ENCODE measurements at regions not wholly inside any gene's neighbourhood (a gene's known extent, or its start where the extent isn't known, plus 50 kb on each side); places are given as distances from the start of the nearest gene placed in this dataset.

DNA sequence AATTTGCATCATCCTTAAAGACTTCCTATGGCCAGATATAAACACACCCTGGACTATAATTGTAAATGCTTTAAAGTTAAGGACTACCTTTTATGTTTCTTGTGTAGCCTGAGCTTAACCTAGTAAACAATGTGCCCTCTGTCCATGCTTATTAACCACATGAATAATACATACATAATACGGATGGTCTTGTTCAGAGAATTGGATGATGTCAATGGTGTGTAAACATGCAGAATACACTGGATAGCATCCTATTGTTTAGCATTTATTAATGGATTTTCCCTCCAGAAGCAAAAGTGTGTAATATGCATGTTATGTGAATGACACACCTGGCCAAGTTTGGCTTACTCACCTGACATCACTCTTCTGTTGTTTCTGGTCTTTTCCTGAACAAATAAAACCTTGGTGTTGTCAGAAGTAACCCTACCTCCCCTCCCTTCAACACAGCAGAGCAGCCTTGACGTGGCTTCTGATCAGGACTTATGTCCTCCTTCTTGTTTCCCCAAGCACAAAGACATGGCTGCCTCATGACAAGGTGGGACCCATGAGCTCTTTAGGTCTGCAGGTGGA is 517.9 kb downstream of the MTRR start:
- no peak for DNase-seq (ENCODE audit: low read depth in 2 of 2)

DNA sequence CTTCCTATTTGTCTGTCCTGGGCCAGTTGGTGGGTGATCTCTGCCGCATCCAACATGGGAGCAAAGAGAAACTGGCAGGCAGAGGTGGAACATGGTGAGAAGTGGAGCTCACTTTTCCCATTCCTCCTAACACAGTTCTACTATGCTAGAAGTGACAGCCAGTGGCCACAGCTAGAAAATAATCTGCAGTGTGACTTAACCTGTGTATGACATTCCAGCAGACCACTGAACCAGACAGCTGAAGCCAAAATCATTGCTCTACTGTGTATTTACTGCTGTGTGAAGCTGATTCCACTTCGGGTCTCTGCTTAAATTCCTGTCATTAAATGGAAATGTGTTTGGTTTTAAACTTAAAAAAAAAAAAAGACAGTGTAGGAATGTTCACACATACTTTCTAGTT is 523.0 kb downstream of the MTRR start:
- DNase-seq (ENCODE audit: low read depth in 2 of 2): no peak

DNA sequence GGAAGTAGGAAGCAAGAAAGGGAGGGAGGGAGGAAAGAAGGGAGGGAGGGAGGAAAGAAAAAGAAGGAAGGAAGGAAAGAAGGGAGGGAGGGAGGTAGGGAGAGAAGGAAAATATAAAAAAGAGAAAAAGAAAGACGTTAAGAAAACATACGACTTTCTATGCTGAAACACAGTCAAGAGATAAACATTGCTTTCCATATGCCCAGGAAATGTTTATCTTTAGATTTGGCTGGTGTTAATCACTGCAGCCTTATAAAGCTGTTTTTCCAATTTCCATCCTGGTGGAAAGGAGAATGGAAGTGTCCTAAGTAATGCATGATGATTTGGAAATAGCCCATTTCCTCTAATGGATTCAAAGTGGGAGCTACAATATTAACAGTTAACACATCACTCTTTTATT is 524.3 kb downstream of the MTRR start:
- no peak for DNase-seq (ENCODE audit: low read depth in 2 of 2)

DNA sequence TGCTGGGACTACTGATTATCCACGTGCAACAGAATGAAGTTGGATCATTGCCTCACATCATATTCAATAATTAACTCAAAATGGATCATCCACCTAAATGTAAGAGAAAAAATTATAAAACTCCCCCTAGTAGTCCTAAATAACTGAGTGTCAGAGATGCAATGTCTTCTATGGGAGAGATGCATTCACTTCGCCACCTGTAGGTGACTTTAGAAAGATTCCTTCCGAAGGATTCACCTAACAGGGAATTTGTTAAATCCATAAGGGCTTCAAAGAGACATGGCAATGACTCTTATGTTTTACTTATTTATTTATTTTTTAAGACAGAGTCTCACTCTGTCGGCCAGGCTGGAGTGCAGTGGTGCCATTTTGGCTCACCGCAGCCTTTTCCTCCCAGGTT is 526.0 kb downstream of the MTRR start:
- no peak for DNase-seq (ENCODE audit: low read depth in 2 of 2)

DNA sequence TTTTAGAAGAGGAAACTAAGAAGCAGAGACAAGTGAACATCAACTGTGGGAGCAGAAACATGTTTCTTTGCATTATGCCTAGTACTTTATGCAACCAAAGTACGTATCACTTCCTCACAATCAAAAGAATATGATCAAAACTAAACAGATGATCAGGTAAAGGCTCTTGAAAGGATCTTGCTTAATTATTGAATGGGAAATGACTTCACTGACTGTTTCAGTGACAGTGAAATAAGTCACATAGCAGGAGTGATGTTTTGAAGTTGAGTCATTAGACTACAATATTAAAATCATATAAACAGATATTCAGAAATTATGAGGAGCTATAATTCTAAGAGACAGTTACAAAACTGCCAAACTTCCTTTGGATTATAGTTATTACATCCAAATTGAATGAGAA is 527.3 kb downstream of the MTRR start:
- DNase-seq (ENCODE audit: low read depth in 2 of 2): no peak

DNA sequence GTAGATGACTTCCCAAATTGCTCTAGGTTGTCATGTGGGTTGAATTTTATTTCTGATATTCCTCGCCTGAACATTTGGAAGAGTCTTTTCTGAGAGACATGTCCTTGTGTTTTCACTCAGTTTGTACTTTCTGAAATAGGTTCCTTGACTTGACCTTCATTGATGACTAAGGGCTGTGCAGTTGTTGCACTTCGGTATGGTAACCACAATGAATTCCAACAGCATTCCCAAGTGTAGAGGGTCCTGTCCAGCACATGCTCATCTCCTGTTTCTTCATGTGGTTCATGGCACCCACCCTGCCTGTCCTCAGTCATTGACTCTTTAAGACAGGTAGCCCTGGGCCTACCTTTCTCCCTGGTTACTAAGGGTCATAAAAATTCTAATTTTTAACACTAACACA is 527.8 kb downstream of the MTRR start:
- DNase-seq (ENCODE audit: low read depth in 2 of 2): no peak

DNA sequence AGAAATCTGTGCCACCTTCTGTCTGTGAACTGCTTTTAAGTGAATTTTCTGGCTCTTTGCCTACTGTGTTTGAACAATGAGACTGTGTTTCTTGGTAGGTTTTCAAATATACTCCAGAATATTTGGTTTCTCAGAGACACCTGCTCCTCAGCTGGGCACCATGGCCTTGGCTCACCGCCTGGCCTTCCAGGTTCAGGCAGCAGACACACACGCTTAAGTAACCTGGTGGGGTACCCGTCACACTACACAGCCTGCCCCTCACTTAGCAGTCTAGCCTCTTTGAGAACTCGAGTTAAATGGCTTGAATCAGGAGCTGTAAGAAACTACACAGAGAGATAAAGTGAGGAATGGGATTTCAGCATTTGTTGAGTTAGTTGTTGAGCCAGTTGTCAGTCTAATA is 530.5 kb downstream of the MTRR start:
- no peak for DNase-seq (ENCODE audit: low read depth in 2 of 2)

DNA sequence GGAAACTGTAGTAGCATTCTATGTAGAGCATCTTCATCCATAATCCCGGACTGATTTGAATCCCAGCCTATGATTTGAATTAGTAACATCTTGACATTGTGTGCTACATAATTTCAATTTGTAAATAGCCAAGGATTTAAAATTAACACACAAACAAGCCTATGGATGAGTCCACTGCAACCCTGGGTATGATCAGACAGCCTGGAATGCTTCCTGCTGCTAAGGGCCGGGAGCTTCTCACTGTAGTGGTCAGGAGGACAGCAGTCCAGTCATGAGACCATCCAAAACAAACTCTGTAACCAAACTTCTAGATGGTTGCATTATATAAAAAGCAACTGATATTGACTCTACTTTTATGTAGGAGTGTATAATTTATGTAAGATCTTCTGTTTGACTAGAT is 539.3 kb downstream of the MTRR start:
- DNase-seq (ENCODE audit: low read depth in 2 of 2): no peak

DNA sequence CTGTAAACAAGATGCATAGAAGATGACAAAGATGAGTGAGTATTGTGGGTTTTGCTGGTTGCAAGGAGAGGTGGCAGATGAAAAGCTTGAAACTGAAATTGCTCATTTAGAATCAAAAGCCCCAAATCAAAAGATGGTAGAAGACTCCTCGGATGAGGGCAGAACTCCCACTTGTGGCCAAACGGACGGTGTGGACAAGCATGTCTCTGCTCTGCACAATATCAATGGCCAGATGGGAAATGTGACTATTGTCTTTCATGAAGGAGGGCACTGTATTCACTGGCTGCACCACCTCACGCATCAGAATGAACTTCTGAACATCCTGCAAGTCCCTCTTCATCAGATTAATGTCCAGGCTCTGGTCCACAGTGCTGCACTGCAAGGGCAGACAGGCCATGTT is 541.7 kb downstream of the MTRR start:
- DNase-seq (ENCODE audit: low read depth in 2 of 2): no peak

DNA sequence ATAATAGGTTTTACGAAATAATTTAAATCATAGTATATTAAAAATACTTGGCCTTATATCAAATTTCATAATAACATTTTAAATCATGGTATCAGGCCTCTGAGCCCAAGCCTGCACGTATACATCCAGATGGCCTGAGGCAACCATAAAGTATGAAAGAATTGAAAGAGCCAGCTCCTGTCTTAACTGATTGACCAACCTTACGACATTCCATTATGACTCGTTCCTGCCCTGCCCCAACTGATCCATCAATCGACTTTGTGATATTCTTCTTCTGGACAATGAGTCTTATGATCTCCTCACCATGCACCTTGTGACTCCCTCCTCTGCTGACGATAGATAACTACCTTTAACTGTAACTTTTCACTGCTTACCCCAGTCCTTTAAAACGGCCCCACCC is 545.0 kb downstream of the MTRR start:
- no peak for DNase-seq (ENCODE audit: low read depth in 2 of 2)

DNA sequence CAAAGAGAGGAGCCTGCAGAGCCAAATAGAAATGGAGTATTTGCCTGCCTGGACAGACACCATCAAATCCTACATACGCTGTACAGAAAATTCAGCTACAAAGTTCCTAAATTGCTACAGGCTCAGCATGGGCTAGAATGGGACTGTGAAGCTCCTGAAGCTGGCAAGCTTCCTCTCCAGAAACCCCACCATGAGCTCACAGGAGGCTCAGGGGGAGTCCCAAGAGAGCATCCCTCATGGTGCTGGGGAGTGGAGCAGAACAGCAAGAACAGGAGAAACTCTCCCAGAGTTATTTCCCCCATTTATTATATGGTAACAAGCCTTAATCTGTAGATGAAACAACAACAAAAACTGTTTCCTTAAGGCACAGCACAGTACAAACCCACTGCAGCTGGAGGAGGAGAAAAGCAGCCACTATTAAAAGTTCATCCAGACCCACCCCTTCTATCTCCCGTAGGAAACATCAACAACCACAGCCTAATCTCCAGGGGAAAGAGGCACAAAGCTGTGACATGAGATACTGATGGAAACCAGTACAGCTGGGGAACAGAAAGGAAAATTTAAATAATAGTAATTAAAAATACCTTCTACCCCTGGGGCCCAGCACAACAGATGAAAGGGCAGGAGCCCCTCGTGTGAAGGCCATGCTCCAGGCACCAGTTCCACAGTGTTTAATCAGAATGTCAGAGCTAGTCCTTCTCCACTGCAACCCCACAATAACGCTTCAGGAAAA is 548.5 kb downstream of the MTRR start:
- no peak for DNase-seq (ENCODE audit: low read depth in 2 of 2)

DNA sequence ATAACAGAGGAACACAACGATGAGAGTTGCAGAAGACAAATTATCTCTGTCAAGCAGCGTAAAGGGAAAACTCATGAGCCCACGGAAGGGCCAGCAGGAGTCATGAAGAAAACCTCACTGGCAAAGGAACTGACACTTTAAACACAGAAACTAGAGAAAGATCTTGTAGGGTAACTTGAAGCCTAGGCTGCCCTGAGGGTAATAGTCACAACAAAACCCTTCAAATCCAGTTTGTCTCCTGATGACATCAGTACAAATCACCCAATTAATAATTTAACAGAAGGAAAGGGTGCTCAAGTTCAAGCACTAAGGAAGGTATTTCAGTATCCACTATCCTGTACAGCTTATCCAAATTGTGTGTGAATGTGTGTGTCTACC is 549.1 kb downstream of the MTRR start:
- no peak for DNase-seq (ENCODE audit: low read depth in 2 of 2)

DNA sequence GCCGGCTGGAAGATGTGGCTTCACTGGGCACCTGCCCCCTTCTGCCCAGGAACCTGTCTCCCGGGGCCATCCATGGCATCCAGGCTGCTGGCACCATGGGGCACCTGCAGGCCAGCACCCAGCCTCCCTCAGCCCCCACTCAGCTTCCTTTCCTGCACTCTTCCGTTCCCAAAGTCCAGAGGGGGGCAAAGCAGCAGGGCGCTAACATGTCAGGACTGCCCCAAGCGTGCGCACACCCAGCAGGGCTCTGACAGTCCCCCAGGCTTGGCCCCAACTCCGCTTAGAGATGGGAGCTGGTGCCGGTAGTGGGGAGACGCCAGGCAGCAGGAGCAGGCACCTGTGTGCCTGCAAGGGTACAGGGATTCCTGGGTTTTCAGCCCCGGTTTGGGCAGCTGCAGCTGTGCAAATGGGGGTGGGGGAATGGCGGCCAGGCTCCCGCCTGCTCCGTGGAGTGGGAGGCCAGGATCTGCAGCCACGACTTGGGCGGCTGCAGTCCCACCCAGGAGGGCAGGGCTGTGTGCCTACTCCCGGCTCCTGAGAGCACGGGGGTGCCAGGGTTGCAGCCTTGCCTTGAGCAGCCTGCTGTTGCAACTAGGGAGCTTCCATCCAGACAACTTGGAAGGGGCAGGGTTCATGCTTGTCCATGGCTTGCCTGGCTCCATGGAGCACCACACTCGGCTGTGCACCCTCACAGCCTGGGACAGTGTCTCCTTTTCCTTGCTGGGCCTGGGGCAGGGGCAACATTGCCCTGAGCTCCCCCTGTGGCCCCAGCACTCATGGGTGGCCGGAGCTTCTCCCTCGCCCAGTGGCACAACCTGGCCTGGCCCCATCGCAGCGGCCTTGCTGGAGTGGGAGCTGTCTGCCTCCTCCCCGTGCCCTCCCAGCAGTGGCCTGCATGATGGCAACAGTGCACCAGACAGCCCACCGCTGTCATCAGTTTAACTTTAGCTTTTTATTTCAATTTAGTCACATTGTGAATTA is 561.1 kb downstream of the MTRR start:
- DNase-seq (ENCODE audit: low read depth in 2 of 2): no peak

DNA sequence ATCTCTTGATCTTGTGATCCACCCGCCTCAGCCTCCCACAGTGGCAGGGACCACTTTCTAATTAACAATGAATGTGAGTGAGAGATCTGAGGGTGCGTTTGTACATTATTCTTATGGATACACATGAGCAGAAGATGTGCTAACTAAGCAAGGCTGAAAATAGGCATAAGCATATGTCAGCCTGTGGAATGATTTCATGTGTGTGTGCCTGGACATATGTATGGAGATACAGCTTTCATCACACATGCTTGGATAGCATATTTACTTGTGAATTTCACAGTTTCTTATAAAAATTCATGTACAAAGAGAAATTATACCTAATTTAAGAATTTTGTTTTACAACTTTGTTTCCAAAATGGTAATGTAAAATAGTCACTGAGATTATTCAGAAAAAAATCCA is 565.6 kb downstream of the MTRR start:
- no peak for DNase-seq (ENCODE audit: low read depth in 2 of 2)

DNA sequence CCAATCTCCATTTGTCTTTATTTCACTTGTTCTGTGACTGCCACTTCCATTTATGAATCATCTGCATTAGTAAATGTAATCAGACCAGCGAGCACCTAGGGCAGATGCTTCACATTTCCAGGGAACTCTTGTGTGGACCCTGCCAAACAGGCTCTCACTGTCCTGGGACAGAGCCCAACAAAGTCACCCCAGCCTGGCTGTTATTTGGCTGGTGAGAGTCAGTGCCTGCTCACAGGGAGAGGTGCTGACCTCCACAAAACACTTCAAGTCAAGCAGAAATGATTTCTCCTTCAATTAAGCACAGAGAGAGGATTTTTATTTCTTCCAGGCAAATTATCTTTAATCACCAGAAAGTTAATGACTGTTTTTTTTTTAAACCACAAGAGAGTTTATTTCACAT is 568.0 kb downstream of the MTRR start:
- no peak for DNase-seq (ENCODE audit: low read depth in 2 of 2)

DNA sequence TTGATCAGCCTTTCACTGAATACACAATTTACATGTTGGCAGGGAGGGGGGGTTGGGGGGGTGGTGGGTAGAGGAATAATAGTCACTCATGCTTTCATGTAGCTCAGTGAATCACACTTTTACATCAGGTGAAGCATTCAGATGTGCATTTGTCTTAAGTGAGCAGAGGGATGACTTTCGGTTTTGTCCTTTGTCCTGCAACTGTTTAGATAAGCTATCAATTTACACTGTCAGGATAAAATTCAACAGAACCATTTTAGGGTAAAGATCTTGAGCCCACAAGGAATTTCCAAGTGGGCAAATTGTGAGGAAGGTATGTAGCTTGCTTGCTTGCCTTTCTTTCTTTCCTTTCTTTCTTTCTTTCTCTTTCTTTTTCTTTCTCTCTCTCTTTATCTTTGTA is 576.2 kb downstream of the MTRR start:
- no peak for DNase-seq (ENCODE audit: low read depth in 2 of 2)

DNA sequence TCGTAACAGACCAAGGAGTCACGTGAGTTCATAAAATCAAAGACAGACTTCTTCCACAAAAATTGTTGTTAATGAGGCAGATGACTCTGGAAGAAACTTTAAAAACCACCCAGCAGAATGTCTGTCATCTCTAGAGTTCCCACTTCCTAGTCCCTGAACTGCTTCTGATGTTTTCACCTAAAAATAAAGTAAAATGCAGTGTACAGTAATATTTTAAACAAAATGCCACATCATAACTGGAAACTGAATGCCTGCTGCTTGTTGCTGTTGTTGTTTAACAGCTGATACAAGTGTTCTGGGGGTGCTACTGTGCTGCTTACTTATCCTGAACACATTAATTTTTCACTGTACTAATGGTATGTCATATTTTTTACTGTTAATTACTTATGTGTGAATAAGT is 577.2 kb downstream of the MTRR start:
- no peak for DNase-seq (ENCODE audit: low read depth in 2 of 2)

DNA sequence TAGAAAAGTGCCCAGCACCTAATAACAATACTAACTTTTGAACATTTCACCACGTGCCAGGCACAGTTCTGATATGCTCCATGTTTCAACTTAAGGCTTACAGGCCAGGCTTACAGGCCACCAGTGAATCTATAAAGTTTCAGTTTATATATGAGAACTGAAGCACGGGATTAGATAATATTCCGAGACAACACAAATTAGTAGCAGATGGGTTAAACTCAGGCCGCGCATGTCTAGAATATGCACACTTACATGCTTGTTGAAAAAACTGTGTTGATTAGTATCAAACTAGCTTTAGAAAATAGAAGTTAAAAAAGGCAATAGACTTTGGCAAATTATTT is 587.9 kb downstream of the MTRR start:
- DNase-seq (ENCODE audit: low read depth in 2 of 2): no peak

DNA sequence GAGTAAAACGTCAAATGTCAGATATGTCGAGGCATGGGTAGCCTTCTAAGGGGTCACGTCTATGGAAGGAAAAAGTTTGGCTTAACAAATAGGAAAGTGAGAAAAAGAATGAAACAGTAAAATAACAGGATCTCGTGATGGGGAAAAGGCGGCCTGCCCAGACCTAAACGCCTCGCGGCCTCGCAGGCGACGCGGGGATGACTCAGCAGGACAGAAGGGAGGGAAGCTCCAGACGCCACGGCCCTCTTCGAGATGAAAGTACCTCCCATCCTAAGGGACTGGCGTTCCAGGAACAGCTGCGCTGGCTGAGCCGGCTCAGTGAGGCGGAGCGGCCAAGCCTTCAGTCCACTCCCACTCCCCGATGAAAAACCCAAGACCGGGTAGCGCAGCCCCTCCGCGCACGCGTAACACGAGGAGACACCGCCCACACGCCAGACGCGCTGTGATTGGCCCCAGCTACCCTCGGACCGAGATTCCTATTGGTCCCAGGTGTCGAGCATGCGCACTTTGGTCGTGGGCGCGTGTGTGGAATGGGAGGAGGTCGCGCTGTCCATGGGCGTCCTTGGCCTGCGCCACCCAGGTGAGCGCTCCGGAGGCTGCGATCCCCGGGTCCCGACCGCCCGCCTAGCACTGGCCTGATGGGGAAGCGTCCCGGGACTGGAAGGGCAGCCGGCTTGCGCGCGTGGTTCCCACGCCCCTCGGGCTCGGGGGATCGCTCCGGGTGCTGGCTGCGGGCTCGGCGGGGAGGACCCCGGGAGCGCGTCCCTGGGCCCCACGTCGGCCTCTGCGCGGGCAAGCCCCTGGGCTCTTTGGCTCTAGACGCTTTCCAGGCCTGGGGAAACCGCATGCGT is 588.5 kb downstream of the MTRR start:
- DNase-seq (ENCODE audit: low read depth in 2 of 2): peak; percentile 45 to 78

DNA sequence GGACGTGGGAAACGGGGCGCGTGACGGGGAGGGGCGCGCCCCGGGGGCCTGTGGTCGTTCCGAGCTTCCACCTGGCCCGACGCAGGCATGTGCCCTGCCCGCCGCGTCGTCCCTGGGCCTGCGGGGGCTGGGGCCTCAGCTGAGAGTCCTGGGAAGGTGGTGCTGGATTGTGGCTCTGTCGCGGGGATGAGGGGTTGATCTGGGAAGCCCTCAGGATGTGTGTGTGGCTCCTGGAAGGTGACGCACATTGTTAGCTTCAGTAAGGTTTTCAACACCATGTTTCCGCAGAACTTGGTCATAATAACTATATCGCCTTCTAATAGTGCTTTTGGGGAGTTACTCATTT is 589.1 kb downstream of the MTRR start:
- DNase-seq (ENCODE audit: low read depth in 2 of 2): no peak

DNA sequence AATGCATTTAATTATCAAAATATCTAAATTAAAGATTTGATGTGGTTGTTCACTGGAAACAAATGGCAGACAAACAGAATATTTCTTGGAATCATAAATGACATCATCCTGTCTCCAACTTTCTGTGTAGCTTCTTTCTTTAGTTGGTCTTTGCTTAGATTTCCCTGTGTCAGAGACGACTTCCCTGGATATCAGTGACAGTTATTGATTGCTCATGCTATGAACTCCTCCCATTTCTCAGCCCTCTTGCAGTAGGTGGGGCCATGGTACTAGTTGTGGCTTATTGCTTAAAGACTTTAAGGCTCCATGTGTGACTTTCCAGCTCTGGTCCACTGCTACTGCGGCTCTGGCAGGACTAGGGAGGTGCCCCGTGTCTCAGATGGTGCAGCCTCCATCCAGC is 592.6 kb downstream of the MTRR start:
- DNase-seq (ENCODE audit: low read depth in 2 of 2): no peak

DNA sequence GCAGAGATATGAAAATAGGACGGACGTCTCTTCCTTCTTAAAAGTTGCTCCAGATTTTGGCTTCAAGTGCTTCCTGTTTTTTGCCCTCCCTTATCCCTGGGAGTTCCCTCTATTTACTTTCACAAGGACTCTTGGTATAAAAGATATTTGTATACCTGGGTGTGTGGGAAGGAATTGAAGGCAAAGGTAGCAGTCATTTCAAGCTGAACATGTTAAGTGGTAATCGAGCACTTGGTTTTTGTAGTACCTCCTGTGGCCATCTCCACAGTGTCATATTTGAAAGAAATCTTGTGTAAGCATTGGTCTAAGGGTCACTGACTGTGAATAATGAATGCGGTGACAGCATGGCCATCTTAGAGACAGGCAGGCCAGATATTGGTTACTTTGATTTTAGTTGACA is 593.6 kb downstream of the MTRR start:
- no peak for DNase-seq (ENCODE audit: low read depth in 2 of 2)
